Mesenchymal stem cell (in vitro differentiated cells and primary cell): ENCODE measurements at regions not wholly inside any gene's neighbourhood (a gene's known extent, or its start where the extent isn't known, plus 50 kb on each side); places are given as distances from the start of the nearest gene placed in this dataset.

ENCODE experiments used
- DNase-seq: peaks from one replicate; pipeline ENCODE4 v3.0.0-alpha.2; 2013
- H2AFZ ChIP-seq: one replicate; pipeline ENCODE4 v1.6.1; 2013; ENCODE audit warnings: low read depth, mild to moderate bottlenecking, control low read depth, inconsistent platforms, low read length, moderate library complexity
- H2AK5ac ChIP-seq: 2 replicates; pipeline ENCODE4 v1.6.1; 2013; ENCODE audit warnings: low read length, moderate library complexity, mild to moderate bottlenecking, inconsistent platforms; ENCODE audit not compliant: severe bottlenecking
- H2BK120ac ChIP-seq: one replicate; pipeline ENCODE4 v1.6.1; 2013; ENCODE audit warnings: low read depth, mild to moderate bottlenecking, inconsistent platforms, low read length, moderate library complexity
- H2BK12ac ChIP-seq, 2 experiments: one replicate each; pipeline ENCODE4 v1.6.1; 2013; ENCODE audit warnings: inconsistent platforms in 2 of 2, low read length in 2 of 2, mild to moderate bottlenecking in 2 of 2, moderate library complexity in 2 of 2, control low read depth in 1 of 2
- H2BK15ac ChIP-seq: one replicate; pipeline ENCODE4 v1.6.1; 2013; ENCODE audit warnings: mild to moderate bottlenecking, low read depth, inconsistent platforms; ENCODE audit not compliant: poor library complexity, severe bottlenecking
- H2BK5ac ChIP-seq: 2 replicates; pipeline ENCODE4 v1.6.1; 2013; ENCODE audit warnings: low read depth, mild to moderate bottlenecking, low read length, control low read depth, inconsistent platforms; ENCODE audit not compliant: poor library complexity, severe bottlenecking
- H3K14ac ChIP-seq, 2 experiments: one replicate each; pipeline ENCODE4 v1.6.1; 2013; ENCODE audit warnings: inconsistent platforms in 2 of 2, low read length in 2 of 2, control low read depth in 1 of 2, mild to moderate bottlenecking in 1 of 2, moderate library complexity in 1 of 2
- H3K18ac ChIP-seq, 2 experiments: one replicate each; pipeline ENCODE4 v1.6.1; 2013; ENCODE audit warnings: inconsistent platforms in 2 of 2, low read length in 2 of 2, control low read depth in 1 of 2, low read depth in 1 of 2, mild to moderate bottlenecking in 1 of 2
- H3K23ac ChIP-seq, 2 experiments: one replicate each; pipeline ENCODE4 v1.6.1; 2013; ENCODE audit warnings: inconsistent platforms in 2 of 2, low read length in 2 of 2, mild to moderate bottlenecking in 2 of 2, moderate library complexity in 2 of 2, control low read depth in 1 of 2
- H3K27ac ChIP-seq: 2 replicates; pipeline ENCODE4 v1.5.1; 2013; ENCODE audit warnings: mild to moderate bottlenecking, moderate library complexity, low read length, control low read depth, inconsistent platforms; ENCODE audit not compliant: poor library complexity, severe bottlenecking
- H3K27me3 ChIP-seq, 2 experiments: 2 replicates each; pipeline versions ENCODE4 v1.6.1 to v1.7.0; 2013; ENCODE audit warnings: low read length in 2 of 2, mild to moderate bottlenecking in 2 of 2, moderate library complexity in 2 of 2, control low read depth in 1 of 2, inconsistent platforms in 1 of 2; ENCODE audit not compliant: control insufficient read depth in 1 of 2, insufficient read depth in 1 of 2
- H3K36me3 ChIP-seq, 2 experiments: 2 replicates each; pipeline versions ENCODE4 v1.6.1 to v1.7.0; 2013; ENCODE audit warnings: low read length in 2 of 2, control low read depth in 1 of 2, inconsistent platforms in 1 of 2, low read depth in 1 of 2, mild to moderate bottlenecking in 1 of 2; ENCODE audit not compliant: insufficient read depth in 2 of 2, control insufficient read depth in 1 of 2
- H3K4ac ChIP-seq, 2 experiments: one replicate each; pipeline ENCODE4 v1.6.1; 2013; ENCODE audit warnings: inconsistent platforms in 2 of 2, low read length in 2 of 2, mild to moderate bottlenecking in 2 of 2, moderate library complexity in 2 of 2, control low read depth in 1 of 2, low read depth in 1 of 2
- H3K4me1 ChIP-seq: 2 replicates; pipeline ENCODE4 v1.6.1; 2013; ENCODE audit warnings: low read depth, low read length, control low read depth; ENCODE audit not compliant: control insufficient read depth, insufficient read depth
- H3K4me2 ChIP-seq: 2 replicates; pipeline ENCODE4 v1.6.1; 2013; ENCODE audit warnings: low read length, mild to moderate bottlenecking, inconsistent platforms; ENCODE audit not compliant: poor library complexity, severe bottlenecking
- H3K4me3 ChIP-seq, 2 experiments: 2 replicates each; pipeline versions ENCODE4 v1.5.1 to v1.7.0; 2013; ENCODE audit warnings: low read length in 2 of 2, mild to moderate bottlenecking in 2 of 2, control low read depth in 1 of 2, low read depth in 1 of 2; ENCODE audit not compliant: insufficient read depth in 1 of 2
- H3K79me1 ChIP-seq: replicated peaks from 2 replicates; pipeline ENCODE4 v1.6.1; 2013; ENCODE audit warnings: mild to moderate bottlenecking, control low read depth, low read length, inconsistent platforms; ENCODE audit not compliant: poor library complexity, severe bottlenecking
- H3K9ac ChIP-seq: 2 replicates; pipeline ENCODE4 v1.7.0; 2013; ENCODE audit warnings: mild to moderate bottlenecking, low read length, moderate library complexity
- H3K9me3 ChIP-seq: 2 replicates; pipeline ENCODE4 v1.7.0; 2013; ENCODE audit warnings: mild to moderate bottlenecking, low read length; ENCODE audit not compliant: control insufficient read depth
- H4K8ac ChIP-seq: one replicate; pipeline ENCODE4 v1.6.1; 2013; ENCODE audit warnings: inconsistent platforms, mild to moderate bottlenecking, low read length, moderate library complexity
- H4K91ac ChIP-seq: one replicate; pipeline ENCODE4 v1.6.1; 2013; ENCODE audit warnings: mild to moderate bottlenecking, low read length, inconsistent platforms
- WGBS: methylation state at CpG from one replicate; pipeline ENCODE4 v1.1.7; 2013; ENCODE audit warnings: mixed read lengths; 5-methylcytosine and 5-hydroxymethylcytosine counted together

GRCh38 chr1:95951371-95952102 lies 717.5 kb downstream of the RWDD3 start:
- no peak overlapping the region for H3K27ac ChIP-seq
- H2AFZ ChIP-seq = no peak overlapping the region
- H2BK15ac ChIP-seq = no peak overlapping the region
- no peak overlapping the region for H2BK5ac ChIP-seq
- no peak overlapping the region for H2AK5ac ChIP-seq
- no peaks in the 10 kb centered on the region for H3K36me3 ChIP-seq
- H3K4me3 ChIP-seq = no peak overlapping the region
- no peak for DNase-seq
- H2BK120ac ChIP-seq = no peak overlapping the region
- no peaks in the 10 kb centered on the region for H3K79me1 ChIP-seq
- H3K9me3 ChIP-seq = no peaks in the 10 kb centered on the region
- no peak overlapping the region for H3K4me2 ChIP-seq
- H3K4me1 ChIP-seq = no peaks in the 10 kb centered on the region
- no peak overlapping the region for H3K4ac ChIP-seq
- H2BK12ac ChIP-seq = no peak overlapping the region
- no peak overlapping the region for H3K23ac ChIP-seq
- no peaks in the 10 kb centered on the region for H3K27me3 ChIP-seq
- no peak overlapping the region for H3K18ac ChIP-seq
- H3K9ac ChIP-seq = no peak overlapping the region
- WGBS = 93% methylated on average over 8 of the region's 12 CpGs
- H4K91ac ChIP-seq = no peak overlapping the region
- no peak overlapping the region for H3K14ac ChIP-seq
- H4K8ac ChIP-seq = no peak overlapping the region

- no peak overlapping the region for H4K8ac ChIP-seq
- H2BK5ac ChIP-seq = no peak overlapping the region
- H2AFZ ChIP-seq = no peak overlapping the region
- H3K79me1 ChIP-seq = no peaks in the 10 kb centered on the region
- no peak overlapping the region for H2BK120ac ChIP-seq
- H3K27ac ChIP-seq = no peak overlapping the region
- H2AK5ac ChIP-seq = no peak overlapping the region
- no peaks in the 10 kb centered on the region for H3K36me3 ChIP-seq
- no peak overlapping the region for H3K4me3 ChIP-seq
- H2BK15ac ChIP-seq = no peak overlapping the region
- no peak overlapping the region for H3K18ac ChIP-seq
- H3K9ac ChIP-seq = peak overlapping the region; percentile 19
- no peak overlapping the region for H3K4me2 ChIP-seq
- H3K27me3 ChIP-seq = no peaks in the 10 kb centered on the region
- whole genome bisulfite sequencing = 71% methylated on average over 3 of the region's 4 CpGs
- no peaks in the 10 kb centered on the region for H3K9me3 ChIP-seq
- H3K4ac ChIP-seq = no peak overlapping the region
- no peaks in the 10 kb centered on the region for H3K4me1 ChIP-seq
- peak; percentile 12 for DNase-seq
- no peak overlapping the region for H4K91ac ChIP-seq
- H3K23ac ChIP-seq = no peak overlapping the region
- H3K14ac ChIP-seq = no peak overlapping the region
- H2BK12ac ChIP-seq = no peak overlapping the region
These were observed 719.0 kb downstream of the RWDD3 start for GRCh38 chr1:95953015-95953414.

- no peak overlapping the region for H4K91ac ChIP-seq
- H2AFZ ChIP-seq = no peak overlapping the region
- no peak overlapping the region for H2BK12ac ChIP-seq
- H3K79me1 ChIP-seq = no peaks in the 10 kb centered on the region
- no peaks in the 10 kb centered on the region for H3K36me3 ChIP-seq
- H3K18ac ChIP-seq = no peak overlapping the region
- H2AK5ac ChIP-seq = no peak overlapping the region
- no peak overlapping the region for H3K9ac ChIP-seq
- no peak overlapping the region for H3K14ac ChIP-seq
- H3K23ac ChIP-seq = no peak overlapping the region
- H3K4ac ChIP-seq = no peak overlapping the region
- no peaks in the 10 kb centered on the region for H3K27me3 ChIP-seq
- peaks cover 3% of the 10 kb centered on the region for H3K9me3 ChIP-seq
- H3K4me1 ChIP-seq = no peaks in the 10 kb centered on the region
- no peak overlapping the region for H2BK120ac ChIP-seq
- WGBS = 99% methylated on average over 2 of the region's 3 CpGs
- H4K8ac ChIP-seq = no peak overlapping the region
- H2BK15ac ChIP-seq = no peak overlapping the region
- H3K27ac ChIP-seq = no peak overlapping the region
- no peak overlapping the region for H2BK5ac ChIP-seq
- no peak overlapping the region for H3K4me3 ChIP-seq
- DNase-seq = no peak
- no peak overlapping the region for H3K4me2 ChIP-seq
These were observed 720.6 kb downstream of the RWDD3 start for GRCh38 chr1:95954585-95954984.

- Histone ChIP-seq H3K27ac (no peak overlapping the region), H3K14ac (no peak overlapping the region), H3K4me3 (no peak overlapping the region), H3K9ac (no peak overlapping the region), H4K91ac (no peak overlapping the region), H2BK12ac (no peak overlapping the region), H2BK15ac (no peak overlapping the region), H2AK5ac (no peak overlapping the region), H3K23ac (no peak overlapping the region), H3K4me2 (no peak overlapping the region), H3K18ac (no peak overlapping the region), H3K79me1 (no peaks in the 10 kb centered on the region), H3K9me3 (peaks cover 3% of the 10 kb centered on the region), H3K36me3 (no peaks in the 10 kb centered on the region), H3K4me1 (no peaks in the 10 kb centered on the region), H3K27me3 (no peaks in the 10 kb centered on the region), H4K8ac (no peak overlapping the region), H2AFZ (no peak overlapping the region), H2BK5ac (no peak overlapping the region), H2BK120ac (no peak overlapping the region), H3K4ac (no peak overlapping the region)
- DNase-seq = no peak
These were observed 722.2 kb downstream of the RWDD3 start for GRCh38 chr1:95956215-95956614.
